ENCODE measurements at regions not wholly inside any gene's neighbourhood (a gene's known extent, or its start where the extent isn't known, plus 50 kb on each side); places are given as distances from the start of the nearest gene placed in this dataset.

DNA sequence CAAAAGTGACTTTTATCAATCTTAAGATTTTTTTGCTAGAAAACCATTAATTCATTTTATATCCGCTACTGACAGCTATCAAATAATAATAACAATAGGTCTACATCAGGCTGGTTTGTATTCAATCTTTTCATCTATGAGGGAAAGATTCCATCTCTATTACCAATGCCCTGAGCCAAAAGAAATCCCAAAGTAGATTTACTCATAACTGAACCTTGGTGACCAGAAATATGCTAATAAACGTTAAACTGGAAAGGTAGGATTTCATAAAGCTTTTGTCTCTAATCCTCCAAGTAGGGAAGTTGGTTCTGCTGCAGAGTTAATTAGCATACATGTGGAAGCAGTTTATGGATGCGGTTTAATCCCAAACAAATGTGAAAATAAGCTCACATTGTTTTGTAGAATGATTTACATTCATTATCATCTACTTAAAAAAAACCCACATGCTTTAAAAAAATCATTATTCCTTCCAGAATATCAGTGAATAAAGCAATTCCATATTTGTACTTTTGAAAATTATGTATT, 715.5 kb downstream of the CETN3 start:
- TF ChIP-seq POLR2A (IDR thresholded peaks at IDR 0.05) = no peak
- TF ChIP-seq, protein P1, sequence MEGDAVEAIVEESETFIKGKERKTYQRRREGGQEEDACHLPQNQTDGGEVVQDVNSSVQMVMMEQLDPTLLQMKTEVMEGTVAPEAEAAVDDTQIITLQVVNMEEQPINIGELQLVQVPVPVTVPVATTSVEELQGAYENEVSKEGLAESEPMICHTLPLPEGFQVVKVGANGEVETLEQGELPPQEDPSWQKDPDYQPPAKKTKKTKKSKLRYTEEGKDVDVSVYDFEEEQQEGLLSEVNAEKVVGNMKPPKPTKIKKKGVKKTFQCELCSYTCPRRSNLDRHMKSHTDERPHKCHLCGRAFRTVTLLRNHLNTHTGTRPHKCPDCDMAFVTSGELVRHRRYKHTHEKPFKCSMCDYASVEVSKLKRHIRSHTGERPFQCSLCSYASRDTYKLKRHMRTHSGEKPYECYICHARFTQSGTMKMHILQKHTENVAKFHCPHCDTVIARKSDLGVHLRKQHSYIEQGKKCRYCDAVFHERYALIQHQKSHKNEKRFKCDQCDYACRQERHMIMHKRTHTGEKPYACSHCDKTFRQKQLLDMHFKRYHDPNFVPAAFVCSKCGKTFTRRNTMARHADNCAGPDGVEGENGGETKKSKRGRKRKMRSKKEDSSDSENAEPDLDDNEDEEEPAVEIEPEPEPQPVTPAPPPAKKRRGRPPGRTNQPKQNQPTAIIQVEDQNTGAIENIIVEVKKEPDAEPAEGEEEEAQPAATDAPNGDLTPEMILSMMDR (IDR thresholded peaks at IDR 0.05) = no peak
- DNase-seq (ENCODE audit: low spot score in 2 of 2) = no peak
- intact Hi-C loops (cut with DNase I; ENCODE audit: low total_unique reads) = no loop called here
- H3K4me3 ChIP-seq (ENCODE audit: low read depth, poor library complexity, severe bottlenecking) = no peak overlapping the region
- 40 to 46% methylated on average over 3 of the region's 3 CpGs for WGBS, 2 donors

DNA sequence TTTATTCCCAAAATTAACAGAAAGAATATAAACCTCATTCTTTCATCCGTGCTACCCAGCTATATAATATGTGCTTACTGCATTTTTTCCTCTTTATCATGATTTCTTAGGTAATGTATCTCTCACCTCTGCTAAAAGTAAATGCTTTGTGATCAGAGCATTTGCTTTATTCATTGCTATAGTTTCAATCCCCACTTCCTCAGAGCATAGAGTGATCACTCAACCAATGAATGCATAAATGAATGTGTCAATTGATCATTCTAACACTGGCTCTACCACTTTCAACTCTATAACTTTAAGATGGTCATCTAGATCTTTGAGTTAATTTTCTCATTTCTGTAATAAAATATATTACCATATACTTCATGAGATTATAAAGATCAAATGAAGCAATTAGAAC, 719.2 kb downstream of the CETN3 start:
- intact Hi-C loops (cut with DNase I; ENCODE audit: low total_unique reads) = no loop called here
- WGBS, 2 donors = 91 to 98% methylated on average over 1 of the region's 1 CpG
- no peak overlapping the region for H3K4me3 ChIP-seq (ENCODE audit: low read depth, poor library complexity, severe bottlenecking)
- no peak for TF ChIP-seq POLR2A (IDR thresholded peaks at IDR 0.05)
- TF ChIP-seq, protein P1 (IDR thresholded peaks at IDR 0.05) = no peak
- DNase-seq (ENCODE audit: low spot score in 2 of 2) = no peak

DNA sequence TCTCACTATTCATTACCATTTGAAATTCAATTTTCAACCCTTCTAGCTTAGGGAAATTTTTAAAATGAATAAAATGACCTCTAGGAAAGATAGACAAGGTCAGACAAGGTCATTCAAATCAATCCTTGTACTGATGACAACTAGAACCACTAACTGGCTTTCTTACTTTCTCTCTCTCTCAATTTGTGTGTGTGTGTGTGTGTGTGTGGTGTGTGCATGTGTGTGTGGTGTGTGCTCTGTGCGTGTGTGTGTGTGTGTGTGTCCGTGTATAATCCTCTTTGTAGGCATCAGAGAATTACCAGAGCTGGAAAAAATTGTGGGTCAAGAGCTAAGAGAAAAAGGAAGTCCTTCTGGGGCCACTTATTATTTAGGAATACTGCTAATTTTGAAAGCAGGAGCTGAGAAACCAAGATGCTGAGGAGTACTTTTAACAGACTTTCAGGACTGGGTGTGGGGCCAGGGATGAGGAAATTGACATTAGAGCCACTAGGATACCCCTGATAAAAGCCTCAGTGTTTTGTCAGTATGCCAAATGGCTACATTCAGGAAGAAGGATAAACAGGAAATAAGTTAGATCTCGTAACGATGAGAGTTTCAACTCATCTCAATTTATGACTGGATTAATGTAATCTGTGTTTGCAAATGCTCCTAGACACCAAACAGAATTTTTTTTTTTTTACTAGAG, 723.3 kb downstream of the CETN3 start:
- 30 to 37% methylated on average over 4 of the region's 4 CpGs for WGBS, 2 donors
- intact Hi-C loops (cut with DNase I; ENCODE audit: low total_unique reads) = no loop called here
- H3K4me3 ChIP-seq (ENCODE audit: low read depth, poor library complexity, severe bottlenecking) = no peak overlapping the region
- no peak for TF ChIP-seq POLR2A (IDR thresholded peaks at IDR 0.05)
- TF ChIP-seq, protein P1 (IDR thresholded peaks at IDR 0.05) = no peak
- DNase-seq (ENCODE audit: low spot score in 2 of 2) = no peak

DNA sequence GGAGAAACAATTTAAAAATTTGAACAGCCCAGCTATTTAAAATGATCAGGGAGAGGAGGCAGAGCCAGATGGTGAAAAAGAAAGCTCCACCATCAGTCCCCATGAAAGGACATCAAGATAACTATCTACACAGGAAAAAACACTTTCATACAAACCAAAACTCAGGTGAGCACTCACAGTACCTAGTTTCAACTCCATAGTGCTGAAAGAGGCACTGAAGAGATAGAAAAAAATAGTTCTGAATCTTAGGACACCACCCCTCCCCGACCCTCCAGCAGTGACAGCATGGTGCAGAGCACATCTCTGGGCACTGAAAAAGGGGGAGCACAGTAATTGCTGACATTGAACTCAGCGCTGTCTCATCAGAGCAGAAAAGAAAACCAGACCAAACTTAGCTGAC, 732.9 kb downstream of the CETN3 start:
- no peak for DNase-seq (ENCODE audit: low spot score in 2 of 2)
- intact Hi-C loops (cut with DNase I; ENCODE audit: low total_unique reads) = no loop called here
- H3K4me3 ChIP-seq (ENCODE audit: low read depth, poor library complexity, severe bottlenecking) = no peak overlapping the region
- TF ChIP-seq POLR2A (IDR thresholded peaks at IDR 0.05) = no peak
- TF ChIP-seq, protein P1 (IDR thresholded peaks at IDR 0.05) = no peak
- WGBS, 2 donors = 79 to 92% methylated on average over 2 of the region's 2 CpGs

DNA sequence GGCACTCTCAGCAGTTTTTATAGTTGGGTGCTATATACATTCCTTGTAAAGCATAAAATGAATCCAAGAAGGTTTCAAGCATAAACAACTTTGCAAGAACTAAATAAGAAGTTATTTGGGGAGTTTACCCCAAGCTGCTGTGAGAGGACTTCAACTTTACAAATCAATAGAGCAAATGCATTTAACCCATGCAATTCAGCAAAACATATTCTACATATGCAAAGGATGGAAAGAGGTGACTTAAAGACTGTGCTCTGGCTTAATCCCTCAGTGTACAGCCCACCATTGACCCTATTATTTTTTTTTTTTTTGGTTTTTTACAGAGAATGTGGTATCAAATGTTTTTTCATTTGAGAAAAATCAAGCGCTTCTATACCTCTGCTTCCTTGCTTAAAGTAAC, 736.5 kb downstream of the CETN3 start:
- H3K4me3 ChIP-seq (ENCODE audit: low read depth, poor library complexity, severe bottlenecking) = no peak overlapping the region
- TF ChIP-seq POLR2A (IDR thresholded peaks at IDR 0.05) = no peak
- TF ChIP-seq, protein P1 (IDR thresholded peaks at IDR 0.05) = no peak
- DNase-seq (ENCODE audit: low spot score in 2 of 2) = no peak
- intact Hi-C loops (cut with DNase I; ENCODE audit: low total_unique reads) = no loop called here
- 98% methylated on average over 1 of the region's 1 CpG for WGBS, 2 donors

DNA sequence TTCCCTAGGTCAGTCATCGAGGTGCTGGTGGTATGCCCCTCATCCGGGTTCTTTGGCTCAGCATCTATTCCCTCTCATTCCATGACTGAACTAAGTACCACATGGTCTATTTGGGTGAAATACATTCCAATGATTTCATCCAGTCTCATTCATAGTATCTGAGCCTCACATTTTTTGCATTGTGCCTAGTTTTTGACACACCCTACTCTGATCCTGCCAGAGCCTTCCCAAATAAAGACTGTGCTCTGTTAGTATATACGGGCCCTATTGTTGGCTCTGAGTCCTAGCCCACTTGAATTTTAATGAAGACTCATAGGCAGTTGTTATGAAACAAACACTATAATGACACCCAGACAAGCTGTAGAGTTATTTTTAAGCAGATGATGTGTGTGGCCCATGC, 740.7 kb downstream of the CETN3 start:
- intact Hi-C loops (cut with DNase I; ENCODE audit: low total_unique reads) = no loop called here
- 50 to 55% methylated on average over 3 of the region's 3 CpGs for WGBS, 2 donors

More for the DNA sequence above, 740.7 kb downstream of the CETN3 start:
- no peak for TF ChIP-seq POLR2A (IDR thresholded peaks at IDR 0.05)
- TF ChIP-seq, protein P1 (IDR thresholded peaks at IDR 0.05) = no peak
- H3K4me3 ChIP-seq (ENCODE audit: low read depth, poor library complexity, severe bottlenecking) = no peak overlapping the region
- DNase-seq (ENCODE audit: low spot score in 2 of 2) = no peak
